GM12878 (cell line): ENCODE measurements at regions not wholly inside any gene's neighbourhood (a gene's known extent, or its start where the extent isn't known, plus 50 kb on each side); places are given as distances from the start of the nearest gene placed in this dataset.

Experiments used
- ATAC-seq: fragments of 200-7000 bp; cut with Tn5 transposase; 3 replicates; pipeline ENCODE4 v1.9.1; 2020; ENCODE audit warnings: mild to moderate bottlenecking, moderate library complexity
- BruUV-seq: library from RNA; stranded (reverse); fragments of 400-500 nt; replicated peaks from 2 replicates; lab custom pipeline; 2021; lab: Mats Ljungman, UMichigan
- CTCF ChIA-PET: fragments of 300-600 bp; sonication (Branson Sonifier 250); formaldehyde crosslinking; extraction: SDS; loops from one replicate; lab custom pipeline; 2021; ENCODE audit warnings: inconsistent platforms; lab: Yijun Ruan, JAX
- POLR2A ChIA-PET: fragments of 350-600 bp; formaldehyde crosslinking; extraction: SDS; loops from one replicate; lab custom pipeline; 2021; ENCODE audit warnings: inconsistent platforms; lab: Charles Lee
- RAD21 ChIA-PET: fragments of 300-600 bp; sonication (Branson Sonifier 250); formaldehyde crosslinking; loops from one replicate; lab custom pipeline; 2023; ENCODE audit warnings: antibody characterized with exemption; ENCODE audit not compliant: unreplicated experiment; lab: Charles Lee
- SMC1A ChIA-PET: fragments of 300-600 bp; sonication (Branson Sonifier 250); formaldehyde crosslinking; loops from one replicate; lab custom pipeline; 2023; ENCODE audit not compliant: unreplicated experiment, uncharacterized antibody; lab: Charles Lee
- DNase-seq: peaks from one replicate; pipeline ENCODE4 v3.0.0-alpha.2; 2011; ENCODE audit warnings: low read depth, low spot score
- FAIRE-seq: peaks from 3 replicates; lab custom pipeline; 2011; peaks lifted over from hg19 to GRCh38; lab: Jason Lieb, UNC
- H2AFZ ChIP-seq: 2 replicates; pipeline ENCODE4 v1.6.0; 2011; ENCODE audit warnings: low read depth, low read length, control low read depth; ENCODE audit not compliant: control insufficient read depth
- H3K27ac ChIP-seq: 2 replicates; pipeline ENCODE4 v1.5.1; 2011; ENCODE audit warnings: control low read depth; ENCODE audit not compliant: control insufficient read depth, insufficient read depth
- H3K27me3 ChIP-seq, 2 experiments: replicated peaks in 1 of 2; 2 replicates each; pipeline versions ENCODE4 v1.6.0 to v1.6.1; 2011; ENCODE audit warnings: low read length in 1 of 2; ENCODE audit not compliant: control insufficient read depth in 2 of 2, insufficient read depth in 2 of 2
- H3K36me3 ChIP-seq, 2 experiments: 2 replicates each; pipeline ENCODE4 v1.5.1; 2011; ENCODE audit warnings: low read length in 1 of 2; ENCODE audit not compliant: control insufficient read depth in 2 of 2, insufficient read depth in 2 of 2
- H3K4me1 ChIP-seq: 2 replicates; pipeline ENCODE4 v1.6.1; 2011; ENCODE audit warnings: mild to moderate bottlenecking, low read length, moderate library complexity, mixed read lengths; ENCODE audit not compliant: control insufficient read depth, insufficient read depth
- H3K4me2 ChIP-seq: 2 replicates; pipeline ENCODE4 v1.6.0; 2011; ENCODE audit warnings: control low read depth; ENCODE audit not compliant: control insufficient read depth, insufficient read depth
- H3K4me3 ChIP-seq: fragments of 200-600 bp; sonication (generic); 2 replicates; pipeline ENCODE4 v1.5.1; 2016
- H3K79me2 ChIP-seq: 2 replicates; pipeline ENCODE4 v1.6.0; 2011; ENCODE audit warnings: low read length; ENCODE audit not compliant: control insufficient read depth, insufficient read depth
- H3K9ac ChIP-seq: 2 replicates; pipeline ENCODE4 v1.8.0; 2011; ENCODE audit warnings: low read length, control low read depth, mixed read lengths; ENCODE audit not compliant: control insufficient read depth, insufficient read depth
- H3K9me3 ChIP-seq: replicated peaks from 3 replicates; pipeline ENCODE4 v1.5.1; 2011; ENCODE audit warnings: mild to moderate bottlenecking, low read length; ENCODE audit not compliant: control insufficient read depth, insufficient read depth
- H4K20me1 ChIP-seq: 2 replicates; pipeline ENCODE4 v1.6.0; 2011; ENCODE audit not compliant: control insufficient read depth, insufficient read depth
- CBX5 ChIP-seq: sonication (generic); IDR thresholded peaks from 2 replicates; pipeline ENCODE4 v1.6.1; 2016; ENCODE audit warnings: low read depth, moderate library complexity, mild to moderate bottlenecking, inconsistent platforms
- CHD4 ChIP-seq: fragments of 200-600 bp; sonication (generic); IDR thresholded peaks from 2 replicates; pipeline ENCODE4 v1.6.1; 2016; ENCODE audit warnings: mild to moderate bottlenecking
- JUNB ChIP-seq: IDR thresholded peaks from 2 replicates; pipeline ENCODE4 v1.6.1; 2016; ENCODE audit warnings: antibody characterized with exemption, mild to moderate bottlenecking
- MEF2A ChIP-seq: IDR thresholded peaks from 2 replicates; pipeline ENCODE4 v1.6.1; 2011; ENCODE audit warnings: low read depth, mild to moderate bottlenecking, low read length, moderate library complexity; ENCODE audit not compliant: insufficient read depth
- MLLT1 ChIP-seq: fragments of 450-650 bp; IDR thresholded peaks from 2 replicates; pipeline ENCODE4 v1.6.1; 2016; ENCODE audit warnings: mild to moderate bottlenecking
- MTA2 ChIP-seq: fragments of 450-650 bp; IDR thresholded peaks from 2 replicates; pipeline ENCODE4 v1.6.1; 2016; ENCODE audit warnings: low read depth, mild to moderate bottlenecking, moderate library complexity
- NFYA ChIP-seq: IDR thresholded peaks from 2 replicates; pipeline ENCODE4 v1.6.1; 2011; ENCODE audit warnings: low read depth, mild to moderate bottlenecking, low read length, improper control_type of control experiment, borderline replicate concordance
- PML ChIP-seq: IDR thresholded peaks from 2 replicates; pipeline ENCODE4 v1.6.1; 2012; ENCODE audit warnings: low read length, inconsistent platforms
- SKIL ChIP-seq: fragments of 450-650 bp; IDR thresholded peaks from 2 replicates; pipeline ENCODE4 v1.6.1; 2017; ENCODE audit warnings: mild to moderate bottlenecking, low read depth, inconsistent platforms; ENCODE audit not compliant: poor library complexity, severe bottlenecking
- STAT3 ChIP-seq: IDR thresholded peaks from 2 replicates; pipeline ENCODE4 v1.6.1; 2011; ENCODE audit warnings: low read depth, low read length, improper control_type of control experiment
- SUPT20H ChIP-seq: IDR thresholded peaks from 2 replicates; pipeline ENCODE4 v1.6.1; 2011; ENCODE audit warnings: low read depth, mild to moderate bottlenecking, low read length, moderate library complexity, borderline replicate concordance; ENCODE audit not compliant: control insufficient read depth
- TCF3 ChIP-seq: IDR thresholded peaks from 2 replicates; pipeline ENCODE4 v1.6.1; 2012; ENCODE audit warnings: low read depth, mild to moderate bottlenecking, low read length, borderline replicate concordance; ENCODE audit not compliant: insufficient read depth
- WRNIP1 ChIP-seq: IDR thresholded peaks from 2 replicates; pipeline ENCODE4 v1.6.1; 2011; ENCODE audit warnings: low read depth, low read length, improper control_type of control experiment, borderline replicate concordance
- WGBS: methylation state at CpG from one replicate; pipeline ENCODE4 v1.1.6; 2016; ENCODE audit warnings: low lambda C conversion rate; ENCODE audit not compliant: insufficient replicate concordance, insufficient coverage; ENCODE audit errors: missing lambda C conversion rate; 5-methylcytosine and 5-hydroxymethylcytosine counted together
- in situ Hi-C: fragments of 300-500 bp; cut with MboI; formaldehyde crosslinking; loops from 9 replicates; pipeline ENCODE4 v1.14.3; 2018; ENCODE audit warnings: mixed read lengths
- intact Hi-C: fragments of 100-400 bp; cut with micrococcal nuclease; formaldehyde crosslinking; loops from one replicate; pipeline ENCODE4 v1.14.2; 2022; ENCODE audit not compliant: unreplicated experiment
- TF ChIP-seq, protein P1 (sequence below): IDR thresholded peaks from 2 replicates; pipeline ENCODE4 v1.6.1; 2011; ENCODE audit warnings: mild to moderate bottlenecking, low read depth, low read length, moderate library complexity; ENCODE audit not compliant: insufficient replicate concordance
- TF ChIP-seq, protein P2 (sequence below): fragments of 450-650 bp; IDR thresholded peaks from 2 replicates; pipeline ENCODE4 v1.6.1; 2016; ENCODE audit warnings: mild to moderate bottlenecking, moderate library complexity, borderline replicate concordance

GRCh38 chr2:200021449-200022114, 66.2 kb downstream of the MAIP1 start:
- CTCF ChIA-PET: no interaction called here
- BruUV-seq: no TSS peak
- POLR2A ChIA-PET: no interaction called here
- no peak for TF ChIP-seq MLLT1
- no peak for TF ChIP-seq STAT3
- TF ChIP-seq, protein P1, sequence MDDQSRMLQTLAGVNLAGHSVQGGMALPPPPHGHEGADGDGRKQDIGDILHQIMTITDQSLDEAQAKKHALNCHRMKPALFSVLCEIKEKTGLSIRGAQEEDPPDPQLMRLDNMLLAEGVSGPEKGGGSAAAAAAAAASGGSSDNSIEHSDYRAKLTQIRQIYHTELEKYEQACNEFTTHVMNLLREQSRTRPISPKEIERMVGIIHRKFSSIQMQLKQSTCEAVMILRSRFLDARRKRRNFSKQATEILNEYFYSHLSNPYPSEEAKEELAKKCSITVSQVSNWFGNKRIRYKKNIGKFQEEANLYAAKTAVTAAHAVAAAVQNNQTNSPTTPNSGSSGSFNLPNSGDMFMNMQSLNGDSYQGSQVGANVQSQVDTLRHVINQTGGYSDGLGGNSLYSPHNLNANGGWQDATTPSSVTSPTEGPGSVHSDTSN: no peak
- TF ChIP-seq MTA2: no peak
- no peak for TF ChIP-seq WRNIP1
- TF ChIP-seq PML: no peak
- TF ChIP-seq, protein P2, sequence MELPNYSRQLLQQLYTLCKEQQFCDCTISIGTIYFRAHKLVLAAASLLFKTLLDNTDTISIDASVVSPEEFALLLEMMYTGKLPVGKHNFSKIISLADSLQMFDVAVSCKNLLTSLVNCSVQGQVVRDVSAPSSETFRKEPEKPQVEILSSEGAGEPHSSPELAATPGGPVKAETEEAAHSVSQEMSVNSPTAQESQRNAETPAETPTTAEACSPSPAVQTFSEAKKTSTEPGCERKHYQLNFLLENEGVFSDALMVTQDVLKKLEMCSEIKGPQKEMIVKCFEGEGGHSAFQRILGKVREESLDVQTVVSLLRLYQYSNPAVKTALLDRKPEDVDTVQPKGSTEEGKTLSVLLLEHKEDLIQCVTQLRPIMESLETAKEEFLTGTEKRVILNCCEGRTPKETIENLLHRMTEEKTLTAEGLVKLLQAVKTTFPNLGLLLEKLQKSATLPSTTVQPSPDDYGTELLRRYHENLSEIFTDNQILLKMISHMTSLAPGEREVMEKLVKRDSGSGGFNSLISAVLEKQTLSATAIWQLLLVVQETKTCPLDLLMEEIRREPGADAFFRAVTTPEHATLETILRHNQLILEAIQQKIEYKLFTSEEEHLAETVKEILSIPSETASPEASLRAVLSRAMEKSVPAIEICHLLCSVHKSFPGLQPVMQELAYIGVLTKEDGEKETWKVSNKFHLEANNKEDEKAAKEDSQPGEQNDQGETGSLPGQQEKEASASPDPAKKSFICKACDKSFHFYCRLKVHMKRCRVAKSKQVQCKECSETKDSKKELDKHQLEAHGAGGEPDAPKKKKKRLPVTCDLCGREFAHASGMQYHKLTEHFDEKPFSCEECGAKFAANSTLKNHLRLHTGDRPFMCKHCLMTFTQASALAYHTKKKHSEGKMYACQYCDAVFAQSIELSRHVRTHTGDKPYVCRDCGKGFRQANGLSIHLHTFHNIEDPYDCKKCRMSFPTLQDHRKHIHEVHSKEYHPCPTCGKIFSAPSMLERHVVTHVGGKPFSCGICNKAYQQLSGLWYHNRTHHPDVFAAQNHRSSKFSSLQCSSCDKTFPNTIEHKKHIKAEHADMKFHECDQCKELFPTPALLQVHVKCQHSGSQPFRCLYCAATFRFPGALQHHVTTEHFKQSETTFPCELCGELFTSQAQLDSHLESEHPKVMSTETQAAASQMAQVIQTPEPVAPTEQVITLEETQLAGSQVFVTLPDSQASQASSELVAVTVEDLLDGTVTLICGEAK: no peak
- TF ChIP-seq SKIL: no peak
- TF ChIP-seq NFYA: no peak
- TF ChIP-seq SUPT20H: no peak
- no peak for TF ChIP-seq TCF3
- TF ChIP-seq JUNB: no peak
- TF ChIP-seq MEF2A: no peak
- no peak for TF ChIP-seq CBX5
- TF ChIP-seq CHD4: no peak

More at GRCh38 chr2:200021449-200022114, 66.2 kb downstream of the MAIP1 start:
- ChIA-PET SMC1A (interaction anchor here (0.6 kb wide), 1 partner anchor 678 kb away, joined by 3 read pairs; no protein-coding TSS in a partner anchor), RAD21 (no interaction called here)
- no peak overlapping the region for H3K4me3 ChIP-seq
- 14% methylated on average over 5 of the region's 5 CpGs for WGBS
- H3K9ac ChIP-seq: no peak overlapping the region
- in situ Hi-C loops (no loop called here), intact Hi-C loops (no loop called here)
- H3K4me1 ChIP-seq: no peaks in the 10 kb centered on the region
- peak; percentile 61 for ATAC-seq
- no peaks in the 10 kb centered on the region for H3K27me3 ChIP-seq
- H3K79me2 ChIP-seq: no peaks in the 10 kb centered on the region
- H3K36me3 ChIP-seq: no peaks in the 10 kb centered on the region
- DNase-seq: no peak
- no peak overlapping the region; the same call in 1 of the 2 replicates for H3K4me2 ChIP-seq
- no peak for FAIRE-seq
- no peaks in the 10 kb centered on the region for H4K20me1 ChIP-seq
- H3K9me3 ChIP-seq: no peaks in the 10 kb centered on the region; the same call in 2 of the 3 replicates
- no peak overlapping the region for H3K27ac ChIP-seq
- H2AFZ ChIP-seq: no peak overlapping the region
